ENCODE measurements at regions not wholly inside any gene's neighbourhood (a gene's known extent, or its start where the extent isn't known, plus 50 kb on each side); places are given as distances from the start of the nearest gene placed in this dataset.

DNA sequence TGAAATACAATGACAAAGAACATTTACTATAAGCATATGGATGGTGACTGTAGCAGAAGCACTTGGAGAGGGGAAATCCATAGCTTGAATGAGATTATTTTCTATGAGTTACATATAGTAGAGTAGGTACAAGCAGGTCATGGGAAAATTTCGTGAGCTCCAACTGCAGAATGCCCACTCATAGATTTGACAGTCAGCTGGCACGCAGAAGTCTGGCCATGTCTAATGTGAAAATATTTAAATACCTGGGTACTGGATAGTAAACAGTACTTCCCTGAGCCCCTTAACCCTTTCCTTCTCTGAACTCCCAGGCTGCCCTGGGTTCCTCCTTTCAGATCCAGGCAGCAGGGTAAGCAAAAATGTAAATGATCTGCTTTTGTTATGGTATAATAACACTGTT, 209.7 kb downstream of the OTUD1 start:
- Histone ChIP-seq H3K36me3 (ENCODE audit: control insufficient read depth in 2 of 2, extremely low read depth in 1 of 2, insufficient read depth in 2 of 2, low read length in 2 of 2) (no peaks in the 10 kb centered on the region), H4K20me1 (replicated peaks; ENCODE audit: control insufficient read depth, extremely low read depth, insufficient read depth, low read length) (no peaks in the 10 kb centered on the region), H2AFZ (ENCODE audit: low read depth, low read length) (no peak overlapping the region), H3K9ac (replicated peaks; ENCODE audit: extremely low read depth, insufficient read depth, low read length) (no peak overlapping the region), H3K27ac (ENCODE audit: insufficient read depth, low read depth, low read length) (no peak overlapping the region), H3K9me1 (replicated peaks; ENCODE audit: control insufficient read depth, extremely low read depth, insufficient read depth, low read length) (no peaks in the 10 kb centered on the region), H3K9me3 (replicated peaks; ENCODE audit: control insufficient read depth, insufficient read depth, low read length) (no peaks in the 10 kb centered on the region), H3K27me3 (ENCODE audit: control insufficient read depth in 2 of 2, insufficient read depth in 2 of 2, low read length in 2 of 2) (no peaks in the 10 kb centered on the region), H3K4me2 (ENCODE audit: insufficient read depth, low read length) (no peak overlapping the region), H3K79me2 (ENCODE audit: control insufficient read depth, insufficient read depth, low read length) (no peaks in the 10 kb centered on the region), H3K4me1 (ENCODE audit: control insufficient read depth, extremely low read depth, insufficient read depth, low read length) (no peaks in the 10 kb centered on the region), H3K4me3 (replicated peaks in 1 of 3; ENCODE audit: insufficient read depth in 1 of 3, low read depth in 1 of 3, low read length in 3 of 3) (no peak overlapping the region)
- no peak for TF ChIP-seq POLR2AphosphoS5 (IDR thresholded peaks at IDR 0.05; ENCODE audit: insufficient read depth, low read depth, low read length)
- no peak for TF ChIP-seq JUN (IDR thresholded peaks at IDR 0.05; ENCODE audit: borderline replicate concordance, insufficient read depth, insufficient read length, low read depth)
- DNase-seq (ENCODE audit: low read depth, low spot score) (no peak), FAIRE-seq (no peak)
- no TSS peak for BruUV-seq (replicated peaks)
- ChIA-PET POLR2A (no interaction called here), CTCF (no interaction called here)
- intact Hi-C loops (cut with micrococcal nuclease): no loop called here
- dilution Hi-C loops (cut with MboI; ENCODE audit: extremely low pct_ligation_motif_present, low sequenced_read_pairs): no loop called here

- H3K9me3 ChIP-seq (replicated peaks; ENCODE audit: control insufficient read depth, insufficient read depth, low read length): peaks cover 5% of the 10 kb centered on the region
- CTCF ChIA-PET: no interaction called here
- DNase-seq (ENCODE audit: low read depth, low spot score): no peak
- H3K4me3 ChIP-seq (replicated peaks in 1 of 3; ENCODE audit: insufficient read depth in 1 of 3, low read depth in 1 of 3, low read length in 3 of 3): no peak overlapping the region
- H3K27me3 ChIP-seq (ENCODE audit: control insufficient read depth in 2 of 2, insufficient read depth in 2 of 2, low read length in 2 of 2): no peaks in the 10 kb centered on the region
- no TSS peak for BruUV-seq (replicated peaks)
- no peak overlapping the region for H3K4me2 ChIP-seq (ENCODE audit: insufficient read depth, low read length)
- TF ChIP-seq, protein P1, sequence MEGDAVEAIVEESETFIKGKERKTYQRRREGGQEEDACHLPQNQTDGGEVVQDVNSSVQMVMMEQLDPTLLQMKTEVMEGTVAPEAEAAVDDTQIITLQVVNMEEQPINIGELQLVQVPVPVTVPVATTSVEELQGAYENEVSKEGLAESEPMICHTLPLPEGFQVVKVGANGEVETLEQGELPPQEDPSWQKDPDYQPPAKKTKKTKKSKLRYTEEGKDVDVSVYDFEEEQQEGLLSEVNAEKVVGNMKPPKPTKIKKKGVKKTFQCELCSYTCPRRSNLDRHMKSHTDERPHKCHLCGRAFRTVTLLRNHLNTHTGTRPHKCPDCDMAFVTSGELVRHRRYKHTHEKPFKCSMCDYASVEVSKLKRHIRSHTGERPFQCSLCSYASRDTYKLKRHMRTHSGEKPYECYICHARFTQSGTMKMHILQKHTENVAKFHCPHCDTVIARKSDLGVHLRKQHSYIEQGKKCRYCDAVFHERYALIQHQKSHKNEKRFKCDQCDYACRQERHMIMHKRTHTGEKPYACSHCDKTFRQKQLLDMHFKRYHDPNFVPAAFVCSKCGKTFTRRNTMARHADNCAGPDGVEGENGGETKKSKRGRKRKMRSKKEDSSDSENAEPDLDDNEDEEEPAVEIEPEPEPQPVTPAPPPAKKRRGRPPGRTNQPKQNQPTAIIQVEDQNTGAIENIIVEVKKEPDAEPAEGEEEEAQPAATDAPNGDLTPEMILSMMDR (IDR thresholded peaks at IDR 0.05; ENCODE audit: extremely low read depth in 1 of 2, insufficient read depth in 1 of 2, low read depth in 1 of 2, low read length in 2 of 2): no peak
- TF ChIP-seq POLR2A (IDR thresholded peaks at IDR 0.05; ENCODE audit: low read depth, low read length): no peak
- no peak for TF ChIP-seq MYC (IDR thresholded peaks at IDR 0.05; ENCODE audit: low read depth, low read length)
- H3K79me2 ChIP-seq (ENCODE audit: control insufficient read depth, insufficient read depth, low read length): no peaks in the 10 kb centered on the region
- H3K36me3 ChIP-seq (ENCODE audit: control insufficient read depth in 2 of 2, extremely low read depth in 1 of 2, insufficient read depth in 2 of 2, low read length in 2 of 2): no peaks in the 10 kb centered on the region
- dilution Hi-C loops (cut with MboI; ENCODE audit: extremely low pct_ligation_motif_present, low sequenced_read_pairs): no loop called here
- H4K20me1 ChIP-seq (replicated peaks; ENCODE audit: control insufficient read depth, extremely low read depth, insufficient read depth, low read length): no peaks in the 10 kb centered on the region
- no peaks in the 10 kb centered on the region for H3K9me1 ChIP-seq (replicated peaks; ENCODE audit: control insufficient read depth, extremely low read depth, insufficient read depth, low read length)
- no peak for FAIRE-seq
- no peak overlapping the region for H3K9ac ChIP-seq (replicated peaks; ENCODE audit: extremely low read depth, insufficient read depth, low read length)
- no peak overlapping the region for H3K27ac ChIP-seq (ENCODE audit: insufficient read depth, low read depth, low read length)
- no peak overlapping the region for H2AFZ ChIP-seq (ENCODE audit: low read depth, low read length)
- POLR2A ChIA-PET: no interaction called here
- no peaks in the 10 kb centered on the region for H3K4me1 ChIP-seq (ENCODE audit: control insufficient read depth, extremely low read depth, insufficient read depth, low read length)
- intact Hi-C loops (cut with micrococcal nuclease): no loop called here
Measured at GRCh38 chr10:23656735-23657134, 217.9 kb downstream of the OTUD1 start.
